ENCODE measurements at regions not wholly inside any gene's neighbourhood (a gene's known extent, or its start where the extent isn't known, plus 50 kb on each side); places are given as distances from the start of the nearest gene placed in this dataset.

- TF ChIP-seq ZBTB7A (IDR thresholded peaks at IDR 0.05; ENCODE audit: borderline replicate concordance, control insufficient read depth, low read depth, low read length), result no peak
- no peak for TF ChIP-seq RBM34 (IDR thresholded peaks at IDR 0.05; ENCODE audit: borderline replicate concordance, insufficient read depth, low read length)
These were observed 252.5 kb downstream of the DTHD1 start for GRCh38 chr4:36533944-36534343.
